Fibroblast of lung (primary cell): ENCODE measurements at regions not wholly inside any gene's neighbourhood (a gene's known extent, or its start where the extent isn't known, plus 50 kb on each side); places are given as distances from the start of the nearest gene placed in this dataset.
A peak's percentile ranks its signal among the peaks of the same experiment; 100 is the strongest.

Source experiments
- DNase-seq, 2 donors: peaks; one replicate each; pipeline versions ENCODE4 v3.0.0 to v3.0.0-alpha.2; 2010; ENCODE audit warnings: low read depth in 2 of 2
- H2AFZ ChIP-seq: 2 replicates; pipeline ENCODE4 v1.5.1; 2012; ENCODE audit warnings: low read length, control low read depth, inconsistent platforms
- H3K27ac ChIP-seq: 2 replicates; pipeline ENCODE4 v1.5.1; 2011; ENCODE audit warnings: low read length, control low read depth; ENCODE audit not compliant: insufficient read depth
- H3K27me3 ChIP-seq: 2 replicates; pipeline ENCODE4 v1.5.1; 2011; ENCODE audit warnings: mild to moderate bottlenecking, low read length; ENCODE audit not compliant: control insufficient read depth, insufficient read depth
- H3K36me3 ChIP-seq: 2 replicates; pipeline ENCODE4 v1.5.1; 2011; ENCODE audit warnings: low read length; ENCODE audit not compliant: control insufficient read depth, insufficient read depth
- H3K4me1 ChIP-seq: 2 replicates; pipeline ENCODE4 v1.5.1; 2011; ENCODE audit warnings: low read length; ENCODE audit not compliant: control insufficient read depth, insufficient read depth; ENCODE audit errors: extremely low read depth
- H3K4me2 ChIP-seq: 2 replicates; pipeline ENCODE4 v1.5.1; 2011; ENCODE audit warnings: low read length, control low read depth; ENCODE audit not compliant: insufficient read depth; ENCODE audit errors: extremely low read depth
- H3K4me3 ChIP-seq, 4 experiments: fragments of 200-600 bp in 1 of 4; sonication (generic) in 1 of 4; replicated peaks in 1 of 4; 2 replicates each; pipeline ENCODE4 v1.5.1; 2011 to 2016; ENCODE audit warnings: low read length in 4 of 4, low read depth in 3 of 4, mild to moderate bottlenecking in 3 of 4, control low read depth in 2 of 4, inconsistent platforms in 1 of 4, mixed read lengths in 1 of 4; ENCODE audit not compliant: insufficient read depth in 1 of 4; ENCODE audit errors: control extremely low read depth in 1 of 4
- H3K79me2 ChIP-seq: 2 replicates; pipeline ENCODE4 v1.5.1; 2012; ENCODE audit warnings: mild to moderate bottlenecking, low read length, inconsistent platforms; ENCODE audit not compliant: control insufficient read depth, insufficient read depth
- H3K9ac ChIP-seq: 2 replicates; pipeline ENCODE4 v1.5.1; 2011; ENCODE audit warnings: mild to moderate bottlenecking, low read length, control low read depth; ENCODE audit not compliant: insufficient read depth
- H3K9me3 ChIP-seq: 2 replicates; pipeline ENCODE4 v1.5.1; 2012; ENCODE audit warnings: low read depth, low read length; ENCODE audit not compliant: control insufficient read depth, insufficient read depth
- H4K20me1 ChIP-seq: 2 replicates; pipeline ENCODE4 v1.5.1; 2011; ENCODE audit warnings: low read length; ENCODE audit not compliant: control insufficient read depth, insufficient read depth; ENCODE audit errors: extremely low read depth
- EZH2 ChIP-seq: IDR thresholded peaks from 2 replicates; pipeline ENCODE4 v1.5.1; 2012; ENCODE audit warnings: low read length, control low read depth, mild to moderate bottlenecking; ENCODE audit errors: missing control alignments
- TF ChIP-seq, protein P1 (sequence below), 2 donors: IDR thresholded peaks in 1 of 2; conservative IDR thresholded peaks in 1 of 2; 1 replicate in 1 of 2; 2 replicates in 1 of 2; pipeline ENCODE4 v1.5.1; 2011 to 2012; ENCODE audit warnings: low read length in 2 of 2, control low read depth in 1 of 2, inconsistent platforms in 1 of 2, low read depth in 1 of 2, mild to moderate bottlenecking in 1 of 2

DNA sequence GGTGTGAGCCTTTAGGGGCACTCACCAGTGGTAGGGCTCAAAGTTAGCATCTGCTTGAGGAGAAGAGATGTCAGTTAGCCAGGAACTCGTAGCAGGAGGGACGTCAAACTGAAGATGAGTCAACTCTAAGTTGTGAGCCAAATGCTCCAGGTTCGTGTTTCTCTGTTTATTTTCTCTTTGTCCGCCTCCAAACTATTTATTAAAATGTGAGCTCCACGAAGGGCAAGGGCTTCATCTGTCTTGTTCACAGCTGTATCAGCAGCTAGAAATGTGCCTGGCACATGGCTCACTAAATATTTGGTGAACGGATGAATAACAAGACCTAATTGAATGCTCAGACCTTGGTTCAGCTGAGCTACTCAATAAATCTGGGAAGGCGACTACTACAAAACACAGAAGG, 248.9 kb downstream of the BCOR start:
- H3K79me2 ChIP-seq, result no peaks in the 10 kb centered on the region
- TF ChIP-seq, protein P1, sequence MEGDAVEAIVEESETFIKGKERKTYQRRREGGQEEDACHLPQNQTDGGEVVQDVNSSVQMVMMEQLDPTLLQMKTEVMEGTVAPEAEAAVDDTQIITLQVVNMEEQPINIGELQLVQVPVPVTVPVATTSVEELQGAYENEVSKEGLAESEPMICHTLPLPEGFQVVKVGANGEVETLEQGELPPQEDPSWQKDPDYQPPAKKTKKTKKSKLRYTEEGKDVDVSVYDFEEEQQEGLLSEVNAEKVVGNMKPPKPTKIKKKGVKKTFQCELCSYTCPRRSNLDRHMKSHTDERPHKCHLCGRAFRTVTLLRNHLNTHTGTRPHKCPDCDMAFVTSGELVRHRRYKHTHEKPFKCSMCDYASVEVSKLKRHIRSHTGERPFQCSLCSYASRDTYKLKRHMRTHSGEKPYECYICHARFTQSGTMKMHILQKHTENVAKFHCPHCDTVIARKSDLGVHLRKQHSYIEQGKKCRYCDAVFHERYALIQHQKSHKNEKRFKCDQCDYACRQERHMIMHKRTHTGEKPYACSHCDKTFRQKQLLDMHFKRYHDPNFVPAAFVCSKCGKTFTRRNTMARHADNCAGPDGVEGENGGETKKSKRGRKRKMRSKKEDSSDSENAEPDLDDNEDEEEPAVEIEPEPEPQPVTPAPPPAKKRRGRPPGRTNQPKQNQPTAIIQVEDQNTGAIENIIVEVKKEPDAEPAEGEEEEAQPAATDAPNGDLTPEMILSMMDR (conservative IDR thresholded peaks at IDR 0.05 in 1 of 2, IDR thresholded peaks at IDR 0.05 in 1 of 2; ENCODE audit: low read depth in 1 of 2, low read length in 2 of 2), result no peak
- no peak for TF ChIP-seq EZH2
- DNase-seq, result peak; percentile 87 to 88
- H3K4me1 ChIP-seq, result no peaks in the 10 kb centered on the region
- H3K9ac ChIP-seq, result no peak overlapping the region
- H4K20me1 ChIP-seq, result no peaks in the 10 kb centered on the region
- no peaks in the 10 kb centered on the region for H3K36me3 ChIP-seq
- no peak overlapping the region for H3K4me3 ChIP-seq
- no peaks in the 10 kb centered on the region for H3K27me3 ChIP-seq
- no peaks in the 10 kb centered on the region for H3K9me3 ChIP-seq
- H3K4me2 ChIP-seq, result no peak overlapping the region
- no peak overlapping the region for H3K27ac ChIP-seq
- H2AFZ ChIP-seq, result no peak overlapping the region

DNA sequence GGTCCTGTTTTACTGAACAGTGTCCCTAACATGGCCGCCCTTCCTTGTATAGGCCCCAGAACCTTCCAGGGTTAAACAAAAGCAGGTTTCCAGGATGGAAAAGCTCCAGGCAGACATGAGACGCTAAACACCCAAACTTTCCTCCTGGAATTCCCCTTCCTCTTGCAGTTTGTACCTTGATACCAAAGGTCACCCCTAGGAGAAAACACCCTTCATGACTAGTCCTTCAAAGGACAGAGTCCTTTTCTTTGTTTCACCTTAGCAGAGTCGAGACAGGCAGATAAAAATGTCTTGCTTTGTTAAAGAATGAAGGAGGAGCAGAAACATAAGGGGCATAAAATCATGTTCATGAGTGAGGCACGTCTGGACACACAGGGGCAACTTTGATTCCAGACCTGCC, 247.5 kb downstream of the BCOR start:
- Histone ChIP-seq H3K36me3 (no peaks in the 10 kb centered on the region), H4K20me1 (no peaks in the 10 kb centered on the region), H3K4me1 (no peaks in the 10 kb centered on the region), H3K9me3 (no peaks in the 10 kb centered on the region), H3K9ac (no peak overlapping the region), H3K27me3 (no peaks in the 10 kb centered on the region), H2AFZ (no peak overlapping the region), H3K4me3 (no peak overlapping the region), H3K4me2 (no peak overlapping the region), H3K79me2 (no peaks in the 10 kb centered on the region), H3K27ac (no peak overlapping the region)
- TF ChIP-seq, protein P1 (conservative IDR thresholded peaks at IDR 0.05 in 1 of 2, IDR thresholded peaks at IDR 0.05 in 1 of 2; ENCODE audit: low read depth in 1 of 2, low read length in 2 of 2), result no peak
- TF ChIP-seq EZH2, result no peak
- no peak for DNase-seq

DNA sequence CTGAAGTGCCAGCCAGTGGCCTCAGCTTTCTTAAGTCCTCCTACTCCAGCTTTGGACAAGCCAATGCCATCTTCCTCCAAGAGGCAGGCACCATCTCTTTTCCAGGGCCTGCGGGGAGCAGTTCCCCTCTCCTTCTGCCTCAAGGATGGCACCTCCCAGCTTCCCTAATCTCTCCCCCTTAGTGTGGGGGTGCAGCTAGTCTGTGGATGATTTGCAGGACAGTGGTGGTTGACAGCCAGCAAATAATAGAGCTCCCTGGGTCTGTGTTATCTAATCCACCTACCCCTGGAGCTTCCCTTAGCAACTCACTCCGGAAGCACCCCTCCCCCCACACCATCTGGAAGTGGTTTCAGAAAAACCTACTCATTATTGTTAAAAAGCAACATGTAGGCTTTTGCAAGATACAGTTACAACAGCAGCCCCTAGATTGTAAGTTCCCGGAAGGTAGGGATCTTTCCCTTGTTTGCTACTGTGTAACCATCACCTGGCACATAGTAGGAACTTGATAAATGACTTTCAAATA, 247.1 kb downstream of the BCOR start:
- Histone ChIP-seq H3K4me3 (no peak overlapping the region), H3K4me1 (no peaks in the 10 kb centered on the region), H3K79me2 (no peaks in the 10 kb centered on the region), H3K9ac (no peak overlapping the region), H4K20me1 (no peaks in the 10 kb centered on the region), H2AFZ (no peak overlapping the region), H3K9me3 (no peaks in the 10 kb centered on the region), H3K36me3 (no peaks in the 10 kb centered on the region), H3K27ac (no peak overlapping the region), H3K27me3 (no peaks in the 10 kb centered on the region), H3K4me2 (no peak overlapping the region)
- TF ChIP-seq EZH2, result no peak
- TF ChIP-seq, protein P1 (conservative IDR thresholded peaks at IDR 0.05 in 1 of 2, IDR thresholded peaks at IDR 0.05 in 1 of 2; ENCODE audit: low read depth in 1 of 2, low read length in 2 of 2), result no peak
- peak; percentile 33 to 46 for DNase-seq
